Astrocyte of the spinal cord (primary cell): ENCODE measurements at regions not wholly inside any gene's neighbourhood (a gene's known extent, or its start where the extent isn't known, plus 50 kb on each side); places are given as distances from the start of the nearest gene placed in this dataset.

Experiments
- DNase-seq: peaks from one replicate; pipeline ENCODE4 v3.0.0; 2011; ENCODE audit warnings: low read depth, low spot score
- H3K4me3 ChIP-seq: 2 replicates; pipeline ENCODE4 v1.5.1; 2011; ENCODE audit warnings: low read depth, mild to moderate bottlenecking, low read length, moderate library complexity
- in situ Hi-C: cut with HindIII; loops from 2 replicates; pipeline ENCODE4 v1.10.0; 2017; ENCODE audit warnings: low sequenced_read_pairs
- TF ChIP-seq, protein P1 (sequence below): IDR thresholded peaks from 2 replicates; pipeline ENCODE4 v1.5.1; 2012; ENCODE audit warnings: low read depth, mild to moderate bottlenecking, low read length, inconsistent platforms

DNA sequence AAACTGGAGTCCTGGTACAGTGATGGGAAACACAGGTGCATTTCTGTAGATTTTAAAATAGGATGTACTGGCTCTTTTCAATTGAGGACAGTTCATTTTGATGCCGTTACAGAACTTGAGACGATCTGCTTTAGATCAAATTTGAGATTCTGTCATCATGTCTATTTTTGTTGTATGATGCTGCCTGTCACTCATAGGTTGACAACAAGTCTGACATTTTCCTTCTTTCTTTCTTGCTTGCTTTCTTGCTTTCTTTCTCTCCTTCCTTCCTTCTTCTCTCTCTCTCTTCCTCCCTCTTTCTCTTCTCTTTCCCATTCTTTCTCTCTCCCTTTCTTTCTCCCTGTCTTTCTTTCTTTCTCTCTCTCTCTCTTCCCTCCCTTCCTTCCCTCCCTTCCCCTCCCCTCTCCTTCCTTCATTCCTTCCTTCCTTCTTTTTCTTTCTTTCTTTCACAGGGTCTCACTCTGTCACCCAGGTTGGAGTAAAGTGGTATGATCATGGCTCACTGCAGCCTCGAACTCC is 152.6 kb upstream of the SGK1 start:
- DNase-seq: no peak
- in situ Hi-C loops: no loop called here
- no peak overlapping the region for H3K4me3 ChIP-seq
- TF ChIP-seq, protein P1, sequence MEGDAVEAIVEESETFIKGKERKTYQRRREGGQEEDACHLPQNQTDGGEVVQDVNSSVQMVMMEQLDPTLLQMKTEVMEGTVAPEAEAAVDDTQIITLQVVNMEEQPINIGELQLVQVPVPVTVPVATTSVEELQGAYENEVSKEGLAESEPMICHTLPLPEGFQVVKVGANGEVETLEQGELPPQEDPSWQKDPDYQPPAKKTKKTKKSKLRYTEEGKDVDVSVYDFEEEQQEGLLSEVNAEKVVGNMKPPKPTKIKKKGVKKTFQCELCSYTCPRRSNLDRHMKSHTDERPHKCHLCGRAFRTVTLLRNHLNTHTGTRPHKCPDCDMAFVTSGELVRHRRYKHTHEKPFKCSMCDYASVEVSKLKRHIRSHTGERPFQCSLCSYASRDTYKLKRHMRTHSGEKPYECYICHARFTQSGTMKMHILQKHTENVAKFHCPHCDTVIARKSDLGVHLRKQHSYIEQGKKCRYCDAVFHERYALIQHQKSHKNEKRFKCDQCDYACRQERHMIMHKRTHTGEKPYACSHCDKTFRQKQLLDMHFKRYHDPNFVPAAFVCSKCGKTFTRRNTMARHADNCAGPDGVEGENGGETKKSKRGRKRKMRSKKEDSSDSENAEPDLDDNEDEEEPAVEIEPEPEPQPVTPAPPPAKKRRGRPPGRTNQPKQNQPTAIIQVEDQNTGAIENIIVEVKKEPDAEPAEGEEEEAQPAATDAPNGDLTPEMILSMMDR: no peak

DNA sequence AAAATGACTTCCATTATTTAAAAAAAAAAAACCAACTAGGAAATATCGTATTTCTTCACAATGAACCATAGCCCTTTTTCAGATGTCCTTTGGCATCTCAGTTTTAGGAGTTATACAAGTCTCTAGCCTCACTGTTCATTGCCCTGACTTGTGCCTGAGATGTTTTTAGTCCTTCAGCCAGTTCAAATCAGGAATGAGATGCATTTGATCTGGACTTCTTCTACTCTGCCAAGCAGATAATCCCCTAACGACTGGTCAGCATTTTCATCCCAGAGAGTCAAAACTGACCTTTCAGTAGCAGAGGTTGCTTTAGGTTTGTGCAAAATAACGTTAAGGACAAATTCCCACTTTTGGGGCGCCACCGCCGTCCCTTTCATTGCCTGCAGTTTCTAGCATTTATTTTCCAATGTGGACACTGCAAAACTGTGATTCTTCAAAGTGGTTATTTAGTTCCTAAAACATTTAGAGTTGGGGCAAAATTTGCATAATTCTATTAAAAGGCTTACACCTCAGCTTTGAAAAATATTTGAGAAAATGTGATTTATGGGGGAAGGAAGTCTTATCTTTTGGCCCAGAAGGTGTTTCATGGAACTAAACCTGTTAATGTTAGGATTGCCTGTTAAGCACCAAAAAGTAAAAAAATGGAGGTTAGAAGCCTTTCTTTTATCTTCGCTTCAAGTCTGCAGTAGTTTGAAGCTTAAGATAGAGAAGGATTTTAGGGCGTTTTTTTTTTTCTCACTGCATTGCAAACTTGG is 152.0 kb upstream of the SGK1 start:
- in situ Hi-C loops: no loop called here
- no peak overlapping the region for H3K4me3 ChIP-seq
- no peak for DNase-seq
- TF ChIP-seq, protein P1: no peak

DNA sequence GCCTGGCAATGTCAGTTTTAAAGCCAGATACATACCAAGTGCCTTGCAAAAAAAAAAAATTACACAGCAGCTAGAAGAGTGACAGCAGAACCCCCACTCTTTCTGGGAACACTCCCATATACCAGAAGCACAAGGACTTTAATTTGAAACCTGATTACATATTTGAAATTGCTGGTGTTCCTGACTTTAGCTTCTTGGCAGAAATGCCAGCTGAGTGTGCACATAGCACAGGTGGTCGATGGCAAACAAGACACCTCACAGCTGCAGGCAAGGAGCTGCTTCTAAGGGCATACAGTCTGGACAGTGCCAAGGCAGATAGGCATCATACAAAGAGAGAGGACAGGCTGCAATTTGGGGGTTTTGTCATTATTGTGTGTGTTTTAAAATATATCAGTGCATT is 150.7 kb upstream of the SGK1 start:
- DNase-seq: no peak
- no peak overlapping the region for H3K4me3 ChIP-seq
- TF ChIP-seq, protein P1: no peak
- in situ Hi-C loops: no loop called here

DNA sequence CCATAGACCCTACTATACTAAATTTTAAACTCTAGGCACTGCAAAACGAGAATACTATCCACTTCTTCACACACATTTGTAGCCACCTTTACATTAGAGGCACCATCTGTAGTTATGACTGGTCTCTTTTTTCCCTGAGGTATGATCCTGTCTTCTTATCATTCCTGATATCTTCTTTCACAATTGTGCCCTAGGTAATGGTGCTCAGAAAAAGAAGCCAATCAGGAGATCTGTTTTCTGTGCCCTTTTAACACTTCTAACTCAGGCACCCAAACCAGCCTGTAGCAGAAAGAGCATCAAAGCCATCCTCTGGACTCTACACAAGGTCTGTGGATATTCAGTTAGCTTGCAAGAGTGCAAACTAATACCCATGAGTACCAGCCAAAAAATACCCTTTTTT is 149.7 kb upstream of the SGK1 start:
- TF ChIP-seq, protein P1: no peak
- no peak for DNase-seq
- H3K4me3 ChIP-seq: no peak overlapping the region
- in situ Hi-C loops: no loop called here

DNA sequence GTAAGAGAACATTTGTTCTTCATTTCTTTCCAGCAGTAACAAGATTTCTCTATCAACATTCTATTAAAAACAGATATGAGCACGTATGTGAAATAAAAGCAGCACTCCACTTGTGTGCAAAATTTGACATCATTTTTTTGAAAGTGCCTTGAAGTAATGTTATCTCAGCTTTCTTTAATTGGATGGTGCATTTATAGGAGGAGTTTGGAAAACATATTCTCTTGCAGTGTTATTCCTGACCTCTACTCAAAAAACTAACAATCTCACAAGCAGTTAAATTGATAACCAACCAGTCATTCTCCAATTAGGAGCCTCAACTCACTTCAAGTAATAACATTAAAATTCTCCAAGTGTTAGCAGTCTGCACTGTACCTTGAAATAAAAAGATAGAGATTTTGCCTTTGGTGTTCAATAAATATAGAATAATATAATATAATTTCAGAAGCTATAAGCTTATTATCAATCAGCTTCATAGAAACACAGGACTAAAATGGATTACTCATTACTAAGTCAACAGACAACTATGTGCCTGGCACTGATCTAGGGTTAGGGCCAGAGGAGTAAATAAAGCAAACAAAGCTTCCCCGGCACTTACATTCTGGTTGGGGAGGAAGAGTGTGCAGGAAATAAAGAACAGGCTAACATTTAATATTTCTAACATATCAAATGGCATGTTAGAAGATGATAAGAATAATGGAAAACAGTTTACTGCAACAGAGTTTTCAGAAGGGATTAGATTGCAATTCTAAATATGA is 149.0 kb upstream of the SGK1 start:
- no peak for DNase-seq
- TF ChIP-seq, protein P1: no peak
- in situ Hi-C loops: no loop called here

DNA sequence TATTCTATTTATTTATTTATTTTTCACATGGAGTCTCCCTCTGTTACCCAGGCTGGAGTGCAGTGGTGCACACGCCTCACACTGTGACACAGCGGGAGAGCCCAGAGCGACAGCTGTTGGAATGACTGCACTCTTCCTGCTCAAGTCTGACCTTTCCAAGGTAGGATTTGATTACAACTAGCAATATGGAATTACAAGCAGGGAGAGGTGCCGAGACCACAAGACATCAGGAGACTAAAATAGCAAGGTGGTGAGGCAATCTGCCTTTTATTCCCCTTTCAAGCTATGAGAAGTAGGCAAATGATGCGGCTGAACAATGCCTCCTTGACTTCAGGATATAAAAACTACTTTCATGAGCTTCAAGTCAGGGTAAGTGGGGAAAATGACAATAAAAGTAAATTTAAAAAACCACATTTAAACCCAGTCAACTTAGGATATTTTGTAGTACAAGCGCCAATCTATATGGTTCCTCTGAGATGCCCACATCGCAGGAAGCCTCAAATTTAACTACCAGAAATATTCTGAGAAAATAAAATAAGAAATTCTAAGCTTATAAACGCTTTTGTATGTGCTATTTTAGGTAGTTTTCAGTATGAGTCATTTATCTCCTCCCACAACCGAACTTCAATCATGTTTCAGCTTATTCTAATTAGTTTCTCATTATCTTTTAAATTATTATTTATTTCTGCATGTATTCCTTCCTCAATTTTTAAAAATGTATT is 146.9 kb upstream of the SGK1 start:
- peak; percentile 90 for DNase-seq
- TF ChIP-seq, protein P1: no peak
- in situ Hi-C loops: no loop called here
- no peak overlapping the region for H3K4me3 ChIP-seq

More for the DNA sequence above, 149.0 kb upstream of the SGK1 start:
- no peak overlapping the region for H3K4me3 ChIP-seq
